ENCODE measurements at regions not wholly inside any gene's neighbourhood (a gene's known extent, or its start where the extent isn't known, plus 50 kb on each side); places are given as distances from the start of the nearest gene placed in this dataset.

- TF ChIP-seq EZH2 (IDR thresholded peaks at IDR 0.05; ENCODE audit: borderline replicate concordance, low read depth, low read length, poor library complexity, severe bottlenecking) = no peak
- no peak for TF ChIP-seq CTCF (conservative IDR thresholded peaks at IDR 0.05; ENCODE audit: low read depth, low read length)
- Histone ChIP-seq H3K27ac (ENCODE audit: low read depth, low read length, poor library complexity, severe bottlenecking) (no peak overlapping the region), H3K9me3 (ENCODE audit: low read depth, low read length, poor library complexity, severe bottlenecking) (no peaks in the 10 kb centered on the region), H3K4me1 (ENCODE audit: insufficient read depth, low read length, poor library complexity, severe bottlenecking) (no peaks in the 10 kb centered on the region), H3K27me3 (replicated peaks; ENCODE audit: insufficient read depth, low read depth, low read length, poor library complexity) (no peaks in the 10 kb centered on the region), H3K4me3 (ENCODE audit: low read depth, low read length, poor library complexity, severe bottlenecking) (no peak overlapping the region), H3K36me3 (ENCODE audit: insufficient read depth, low read length, poor library complexity, severe bottlenecking) (no peaks in the 10 kb centered on the region)
- CTCF ChIA-PET = no interaction called here
- POLR2A ChIA-PET (ENCODE audit: low non-redundant PET) = no interaction called here
- BruUV-seq (replicated peaks) = no TSS peak
- DNase-seq (ENCODE audit: low spot score) = no peak
- intact Hi-C loops (cut with micrococcal nuclease; ENCODE audit: unreplicated experiment) = no loop called here
Observed at GRCh38 chr9:91024841-91025240, 223.2 kb downstream of the SYK start.

GRCh38 chr9:91025856-91026255 is 224.2 kb downstream of the SYK start:
- DNase-seq (ENCODE audit: low spot score) = no peak
- POLR2A ChIA-PET (ENCODE audit: low non-redundant PET) = no interaction called here
- Histone ChIP-seq H3K4me1 (ENCODE audit: insufficient read depth, low read length, poor library complexity, severe bottlenecking) (no peaks in the 10 kb centered on the region), H3K27me3 (replicated peaks; ENCODE audit: insufficient read depth, low read depth, low read length, poor library complexity) (no peaks in the 10 kb centered on the region), H3K4me3 (ENCODE audit: low read depth, low read length, poor library complexity, severe bottlenecking) (no peak overlapping the region), H3K27ac (ENCODE audit: low read depth, low read length, poor library complexity, severe bottlenecking) (no peak overlapping the region), H3K36me3 (ENCODE audit: insufficient read depth, low read length, poor library complexity, severe bottlenecking) (no peaks in the 10 kb centered on the region), H3K9me3 (ENCODE audit: low read depth, low read length, poor library complexity, severe bottlenecking) (no peaks in the 10 kb centered on the region)
- CTCF ChIA-PET = no interaction called here
- intact Hi-C loops (cut with micrococcal nuclease; ENCODE audit: unreplicated experiment) = no loop called here
- TF ChIP-seq CTCF (conservative IDR thresholded peaks at IDR 0.05; ENCODE audit: low read depth, low read length) = no peak
- no peak for TF ChIP-seq EZH2 (IDR thresholded peaks at IDR 0.05; ENCODE audit: borderline replicate concordance, low read depth, low read length, poor library complexity, severe bottlenecking)
- BruUV-seq (replicated peaks) = no TSS peak

- Histone ChIP-seq H3K9me3 (ENCODE audit: low read depth, low read length, poor library complexity, severe bottlenecking) (no peaks in the 10 kb centered on the region), H3K4me3 (ENCODE audit: low read depth, low read length, poor library complexity, severe bottlenecking) (no peak overlapping the region), H3K27ac (ENCODE audit: low read depth, low read length, poor library complexity, severe bottlenecking) (no peak overlapping the region), H3K27me3 (replicated peaks; ENCODE audit: insufficient read depth, low read depth, low read length, poor library complexity) (no peaks in the 10 kb centered on the region), H3K4me1 (ENCODE audit: insufficient read depth, low read length, poor library complexity, severe bottlenecking) (no peaks in the 10 kb centered on the region), H3K36me3 (ENCODE audit: insufficient read depth, low read length, poor library complexity, severe bottlenecking) (no peaks in the 10 kb centered on the region)
- no peak for TF ChIP-seq CTCF (conservative IDR thresholded peaks at IDR 0.05; ENCODE audit: low read depth, low read length)
- TF ChIP-seq EZH2 (IDR thresholded peaks at IDR 0.05; ENCODE audit: borderline replicate concordance, low read depth, low read length, poor library complexity, severe bottlenecking) = no peak
- POLR2A ChIA-PET (ENCODE audit: low non-redundant PET) = no interaction called here
- CTCF ChIA-PET = no interaction called here
- intact Hi-C loops (cut with micrococcal nuclease; ENCODE audit: unreplicated experiment) = no loop called here
- no TSS peak for BruUV-seq (replicated peaks)
- DNase-seq (ENCODE audit: low spot score) = no peak
Observed at GRCh38 chr9:91026266-91026665, 224.6 kb downstream of the SYK start.
